Bronchial epithelial cell (primary cell): ENCODE measurements at regions not wholly inside any gene's neighbourhood (a gene's known extent, or its start where the extent isn't known, plus 50 kb on each side); places are given as distances from the start of the nearest gene placed in this dataset.

Experiments used
- DNase-seq: peaks from one replicate; pipeline ENCODE4 v3.0.0-alpha.2; 2010; ENCODE audit warnings: low read depth
- FAIRE-seq: peaks from 2 replicates; lab custom pipeline; 2011; peaks lifted over from hg19 to GRCh38; lab: Jason Lieb, UNC
- H3K27me3 ChIP-seq: 2 replicates; pipeline ENCODE4 v1.5.1; 2011; ENCODE audit warnings: low read length; ENCODE audit not compliant: control insufficient read depth, insufficient read depth
- H3K36me3 ChIP-seq: 2 replicates; pipeline ENCODE4 v1.5.1; 2011; ENCODE audit warnings: low read length; ENCODE audit not compliant: control insufficient read depth, insufficient read depth
- H3K4me3 ChIP-seq: 2 replicates; pipeline ENCODE4 v1.5.1; 2011; ENCODE audit warnings: mild to moderate bottlenecking, low read depth, low read length, control low read depth
- TF ChIP-seq, protein P1 (sequence below): IDR thresholded peaks from 2 replicates; pipeline ENCODE4 v1.5.1; 2011; ENCODE audit warnings: mild to moderate bottlenecking, moderate library complexity, low read length, control low read depth, inconsistent platforms; ENCODE audit not compliant: insufficient read depth, severe bottlenecking

DNA sequence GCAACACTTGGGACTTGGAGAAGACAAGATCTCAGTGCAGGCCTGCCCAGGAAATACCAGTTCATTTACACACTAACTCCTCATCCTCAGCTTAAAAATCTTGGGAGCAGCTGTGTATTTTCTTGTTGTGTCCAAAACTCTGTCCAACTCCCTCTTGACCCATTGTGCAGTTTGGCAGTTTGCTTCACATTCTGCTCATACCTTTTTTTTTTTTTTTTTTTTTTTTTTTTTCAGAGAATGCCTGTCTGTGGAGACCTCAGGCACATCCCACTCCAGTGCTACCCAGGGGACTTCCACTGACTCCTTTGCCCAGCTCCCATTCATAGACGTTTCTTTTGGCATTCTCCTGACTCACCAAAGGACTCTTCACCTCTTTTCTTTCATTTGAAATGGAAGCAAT is 265.8 kb upstream of the TCF21 start:
- DNase-seq (peak; percentile 26), FAIRE-seq (no peak)
- H3K27me3 ChIP-seq = no peaks in the 10 kb centered on the region
- no peaks in the 10 kb centered on the region for H3K36me3 ChIP-seq
- no peak overlapping the region for H3K4me3 ChIP-seq
- TF ChIP-seq, protein P1, sequence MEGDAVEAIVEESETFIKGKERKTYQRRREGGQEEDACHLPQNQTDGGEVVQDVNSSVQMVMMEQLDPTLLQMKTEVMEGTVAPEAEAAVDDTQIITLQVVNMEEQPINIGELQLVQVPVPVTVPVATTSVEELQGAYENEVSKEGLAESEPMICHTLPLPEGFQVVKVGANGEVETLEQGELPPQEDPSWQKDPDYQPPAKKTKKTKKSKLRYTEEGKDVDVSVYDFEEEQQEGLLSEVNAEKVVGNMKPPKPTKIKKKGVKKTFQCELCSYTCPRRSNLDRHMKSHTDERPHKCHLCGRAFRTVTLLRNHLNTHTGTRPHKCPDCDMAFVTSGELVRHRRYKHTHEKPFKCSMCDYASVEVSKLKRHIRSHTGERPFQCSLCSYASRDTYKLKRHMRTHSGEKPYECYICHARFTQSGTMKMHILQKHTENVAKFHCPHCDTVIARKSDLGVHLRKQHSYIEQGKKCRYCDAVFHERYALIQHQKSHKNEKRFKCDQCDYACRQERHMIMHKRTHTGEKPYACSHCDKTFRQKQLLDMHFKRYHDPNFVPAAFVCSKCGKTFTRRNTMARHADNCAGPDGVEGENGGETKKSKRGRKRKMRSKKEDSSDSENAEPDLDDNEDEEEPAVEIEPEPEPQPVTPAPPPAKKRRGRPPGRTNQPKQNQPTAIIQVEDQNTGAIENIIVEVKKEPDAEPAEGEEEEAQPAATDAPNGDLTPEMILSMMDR = no peak

DNA sequence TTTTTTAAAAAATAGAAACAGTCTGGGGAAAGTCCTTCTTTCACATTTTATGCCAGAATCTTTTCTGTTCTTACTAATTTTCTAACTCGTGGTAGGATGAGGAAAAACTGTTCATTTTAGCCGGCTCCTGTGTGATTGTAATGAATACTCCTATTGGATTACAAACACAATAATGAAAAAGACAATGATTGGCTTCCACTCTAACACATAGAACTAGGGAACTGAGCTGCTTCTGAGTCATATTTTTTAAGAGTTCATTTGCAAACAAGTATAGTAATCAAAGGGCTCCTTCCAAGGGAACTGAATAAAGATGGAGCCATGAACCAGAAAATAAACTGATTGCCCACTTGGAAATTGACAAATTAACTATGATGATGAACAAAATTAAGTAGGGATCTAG is 265.3 kb upstream of the TCF21 start:
- Histone ChIP-seq H3K27me3 (no peaks in the 10 kb centered on the region), H3K4me3 (no peak overlapping the region), H3K36me3 (no peaks in the 10 kb centered on the region)
- FAIRE-seq (no peak), DNase-seq (peak; percentile 45)
- TF ChIP-seq, protein P1 = no peak

DNA sequence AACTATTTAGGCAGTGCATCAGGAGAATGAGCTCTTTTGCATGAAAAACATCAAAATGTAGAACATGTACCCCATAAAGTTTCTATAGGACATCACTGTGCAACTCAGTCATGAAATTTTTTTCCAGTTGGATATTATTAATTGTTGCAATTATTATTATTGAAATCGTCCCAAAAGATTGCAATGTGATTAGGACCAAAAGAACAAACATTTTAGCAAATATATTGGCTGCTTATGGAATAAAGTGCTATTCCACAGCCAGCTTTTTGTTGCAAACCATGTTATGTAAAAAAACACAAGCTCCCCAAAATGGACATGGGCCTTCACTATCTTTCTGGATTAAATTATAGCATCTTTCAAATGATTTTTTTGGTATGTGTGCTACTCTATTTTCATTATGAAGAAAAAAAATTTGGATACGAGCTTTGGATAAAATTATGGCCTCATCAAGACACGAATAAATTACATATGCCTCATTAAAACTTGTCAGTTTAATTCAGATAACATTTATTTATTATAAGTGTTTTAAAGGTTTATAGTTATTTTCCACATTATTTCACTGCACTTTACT is 262.7 kb upstream of the TCF21 start:
- no peak for DNase-seq
- no peaks in the 10 kb centered on the region for H3K36me3 ChIP-seq
- no peak for FAIRE-seq
- H3K27me3 ChIP-seq = no peaks in the 10 kb centered on the region
- TF ChIP-seq, protein P1 = no peak
- H3K4me3 ChIP-seq = no peak overlapping the region

DNA sequence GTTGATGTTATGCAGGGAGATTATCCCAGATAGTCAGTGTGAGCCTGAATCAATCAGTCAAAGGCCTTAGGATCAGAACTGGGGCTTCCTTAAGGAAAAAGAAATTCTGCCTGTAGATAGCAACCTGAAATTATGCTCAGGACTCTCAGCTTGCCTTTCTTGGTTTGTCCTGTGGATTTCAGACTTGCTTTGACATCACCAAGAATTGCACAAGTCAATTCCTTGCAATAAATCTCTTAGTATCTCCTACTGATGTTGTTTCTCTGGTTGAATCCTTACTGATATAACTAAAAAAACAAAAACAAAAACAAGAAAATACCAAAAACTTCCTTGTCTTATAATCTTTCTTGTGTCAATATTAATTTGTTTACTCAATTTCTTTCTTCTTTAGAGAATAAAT is 258.9 kb upstream of the TCF21 start:
- DNase-seq (no peak), FAIRE-seq (no peak)
- H3K36me3 ChIP-seq = no peaks in the 10 kb centered on the region
- TF ChIP-seq, protein P1 = no peak
- no peaks in the 10 kb centered on the region for H3K27me3 ChIP-seq
- H3K4me3 ChIP-seq = no peak overlapping the region

DNA sequence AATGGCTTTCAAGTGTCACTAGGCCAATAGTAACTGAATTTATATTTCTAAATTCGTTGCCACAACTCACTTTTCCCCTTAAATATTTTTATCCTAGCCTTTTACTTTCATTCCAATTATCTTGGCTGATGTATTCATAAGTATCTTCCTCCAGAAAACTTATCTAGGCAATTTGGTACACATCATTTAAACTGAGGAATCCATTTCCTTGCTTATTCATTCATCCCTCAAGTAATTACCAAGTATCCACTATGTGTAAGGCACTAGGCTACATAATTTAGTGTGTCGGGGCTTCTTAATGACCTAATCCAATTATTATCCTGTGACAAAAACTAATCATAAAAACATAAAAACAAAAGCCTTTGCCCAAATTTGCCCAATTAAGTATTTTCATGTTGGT is 258.3 kb upstream of the TCF21 start:
- DNase-seq (no peak), FAIRE-seq (no peak)
- H3K4me3 ChIP-seq = no peak overlapping the region
- no peaks in the 10 kb centered on the region for H3K36me3 ChIP-seq
- TF ChIP-seq, protein P1 = no peak
- H3K27me3 ChIP-seq = no peaks in the 10 kb centered on the region

DNA sequence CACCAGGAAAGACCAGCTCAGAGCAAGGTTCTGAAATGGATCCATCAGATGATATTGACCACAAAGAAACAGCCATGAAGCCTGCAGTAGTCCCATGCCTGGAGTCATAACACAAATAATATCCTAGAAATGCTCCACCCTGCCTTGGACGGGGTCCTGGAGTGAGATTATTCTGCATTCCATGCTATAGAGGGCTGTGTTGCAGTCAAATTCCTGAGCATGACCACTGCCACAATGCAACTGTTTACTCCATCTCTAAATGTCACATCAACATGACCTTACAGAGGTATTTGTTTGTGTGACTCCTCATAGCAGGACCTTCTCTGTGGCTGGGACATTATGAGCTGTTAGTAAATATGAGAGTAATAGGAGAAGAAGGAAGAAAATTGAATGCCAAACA is 257.5 kb upstream of the TCF21 start:
- no peak for FAIRE-seq
- no peak for DNase-seq

More for the DNA sequence above, 257.5 kb upstream of the TCF21 start:
- TF ChIP-seq, protein P1 = no peak
- H3K27me3 ChIP-seq = no peaks in the 10 kb centered on the region
- H3K36me3 ChIP-seq = no peaks in the 10 kb centered on the region
- no peak overlapping the region for H3K4me3 ChIP-seq
